Uterus (tissue), 3 donors: ENCODE measurements at regions not wholly inside any gene's neighbourhood (a gene's known extent, or its start where the extent isn't known, plus 50 kb on each side); places are given as distances from the start of the nearest gene placed in this dataset.

Experiments used
- DNase-seq, 2 donors: peaks; one replicate each; pipeline ENCODE4 v3.0.0-alpha.2; 2019 to 2020
- H3K27ac ChIP-seq, 2 donors: fragments of 200-600 bp; sonication (generic); 1 replicate in 1 of 2; 2 replicates in 1 of 2; pipeline ENCODE4 v1.5.1; 2016 to 2018
- H3K27me3 ChIP-seq, 2 donors: fragments of 200-600 bp; sonication (generic); one replicate each; pipeline ENCODE4 v1.5.1; 2018 to 2019; ENCODE audit warnings: control low read depth in 1 of 2
- H3K36me3 ChIP-seq, 2 donors: fragments of 200-600 bp; sonication (generic); one replicate each; pipeline ENCODE4 v1.5.1; 2019; ENCODE audit warnings: control low read depth in 1 of 2
- H3K4me1 ChIP-seq, 2 donors: fragments of 200-600 bp; sonication (generic); one replicate each; pipeline ENCODE4 v1.5.1; 2018 to 2019; ENCODE audit warnings: control low read depth in 1 of 2
- H3K4me3 ChIP-seq, 2 donors: fragments of 200-600 bp; sonication (generic); 1 replicate in 1 of 2; 2 replicates in 1 of 2; pipeline ENCODE4 v1.5.1; 2018 to 2019; ENCODE audit warnings: mild to moderate bottlenecking in 1 of 2
- H3K9me3 ChIP-seq, 2 donors: fragments of 200-600 bp; sonication (generic); one replicate each; pipeline ENCODE4 v1.5.1; 2019; ENCODE audit warnings: control low read depth in 1 of 2
- CTCF ChIP-seq, 4 experiments: fragments of 200-600 bp in 2 of 4; fragments of 450-650 bp in 2 of 4; sonication (generic) in 2 of 4; IDR thresholded peaks; one replicate each; pipeline ENCODE4 v1.5.1; 2016 to 2019; ENCODE audit warnings: antibody characterized with exemption in 4 of 4, mild to moderate bottlenecking in 2 of 4, moderate library complexity in 1 of 4
- POLR2A ChIP-seq, 2 donors: fragments of 450-650 bp; IDR thresholded peaks; one replicate each; pipeline ENCODE4 v1.6.1; 2016; ENCODE audit warnings: antibody characterized with exemption in 2 of 2, mild to moderate bottlenecking in 1 of 2, moderate library complexity in 1 of 2
- intact Hi-C: fragments of 100-400 bp; cut with DNase I; formaldehyde crosslinking; loops from one replicate; pipeline ENCODE4 v1.15.1; 2023; ENCODE audit warnings: low total_unique reads
- donor health status: DM: yes; HTN: yes; CAD: no.

GRCh38 chr2:154532763-154533162 lies 165.7 kb upstream of the KCNJ3 start:
- intact Hi-C loops, result no loop called here
- H3K4me3 ChIP-seq, result no peak overlapping the region
- H3K27me3 ChIP-seq, result no peaks in the 10 kb centered on the region
- H3K27ac ChIP-seq, result no peak overlapping the region
- no peaks in the 10 kb centered on the region for H3K4me1 ChIP-seq
- no peak for DNase-seq
- no peaks in the 10 kb centered on the region for H3K36me3 ChIP-seq
- H3K9me3 ChIP-seq, result no peaks in the 10 kb centered on the region
- TF ChIP-seq POLR2A (IDR thresholded peaks at IDR 0.05) (no peak), CTCF (IDR thresholded peaks at IDR 0.05) (no peak)

GRCh38 chr2:154533300-154533940 lies 165.1 kb upstream of the KCNJ3 start:
- TF ChIP-seq CTCF (IDR thresholded peaks at IDR 0.05) (no peak), POLR2A (IDR thresholded peaks at IDR 0.05) (no peak)
- H3K27me3 ChIP-seq, result no peaks in the 10 kb centered on the region
- H3K9me3 ChIP-seq, result no peaks in the 10 kb centered on the region
- DNase-seq, result no peak
- H3K4me3 ChIP-seq, result no peak overlapping the region
- H3K36me3 ChIP-seq, result no peaks in the 10 kb centered on the region
- H3K27ac ChIP-seq, result no peak overlapping the region
- H3K4me1 ChIP-seq, result no peaks in the 10 kb centered on the region
- intact Hi-C loops, result no loop called here

- TF ChIP-seq POLR2A (IDR thresholded peaks at IDR 0.05), result no peak
- no peak for TF ChIP-seq CTCF (IDR thresholded peaks at IDR 0.05)
- no peaks in the 10 kb centered on the region for H3K27me3 ChIP-seq
- DNase-seq, result no peak
- no peaks in the 10 kb centered on the region for H3K4me1 ChIP-seq
- H3K9me3 ChIP-seq, result no peaks in the 10 kb centered on the region
- intact Hi-C loops, result no loop called here
- no peaks in the 10 kb centered on the region for H3K36me3 ChIP-seq
- no peak overlapping the region for H3K4me3 ChIP-seq
- no peak overlapping the region for H3K27ac ChIP-seq
Observed at GRCh38 chr2:154537024-154537423, 161.5 kb upstream of the KCNJ3 start.

GRCh38 chr2:154537843-154538450 lies 160.5 kb upstream of the KCNJ3 start:
- DNase-seq, result no peak
- no peak overlapping the region for H3K27ac ChIP-seq
- H3K36me3 ChIP-seq, result no peaks in the 10 kb centered on the region
- intact Hi-C loops, result no loop called here
- no peak for TF ChIP-seq CTCF (IDR thresholded peaks at IDR 0.05)
- TF ChIP-seq POLR2A (IDR thresholded peaks at IDR 0.05), result no peak
- no peaks in the 10 kb centered on the region for H3K4me1 ChIP-seq
- no peaks in the 10 kb centered on the region for H3K9me3 ChIP-seq
- H3K4me3 ChIP-seq, result no peak overlapping the region
- no peaks in the 10 kb centered on the region for H3K27me3 ChIP-seq

GRCh38 chr2:154546341-154546740 lies 152.2 kb upstream of the KCNJ3 start:
- intact Hi-C loops, result no loop called here
- Histone ChIP-seq H3K4me1 (no peaks in the 10 kb centered on the region), H3K27me3 (no peaks in the 10 kb centered on the region), H3K27ac (no peak overlapping the region), H3K9me3 (no peaks in the 10 kb centered on the region), H3K36me3 (no peaks in the 10 kb centered on the region), H3K4me3 (no peak overlapping the region)
- TF ChIP-seq POLR2A (IDR thresholded peaks at IDR 0.05) (no peak), CTCF (IDR thresholded peaks at IDR 0.05) (no peak)
- no peak for DNase-seq
